HG02763 (cell line): ENCODE measurements at regions not wholly inside any gene's neighbourhood (a gene's known extent, or its start where the extent isn't known, plus 50 kb on each side); places are given as distances from the start of the nearest gene placed in this dataset.

ENCODE experiments used
- ATAC-seq: cut with Tn5 transposase; IDR thresholded peaks from one replicate; pipeline ENCODE4 v1.9.1; 2021; ENCODE audit warnings: mild to moderate bottlenecking, moderate library complexity; ENCODE audit not compliant: unreplicated experiment

GRCh38 chr6:29884261-29884660 lies 56.6 kb downstream of the HLA-G start:
- no peak for ATAC-seq

- ATAC-seq = no peak
Measured at GRCh38 chr6:29886701-29887100, 55.6 kb upstream of the HLA-A start.

- ATAC-seq = peak; percentile 13
Measured at GRCh38 chr6:29887330-29887818, 55.0 kb upstream of the HLA-A start.

- ATAC-seq = peak; percentile 75
Measured at GRCh38 chr6:29887819-29888776, 54.2 kb upstream of the HLA-A start.
